Breast epithelium (tissue), 3 donors: ENCODE measurements at regions not wholly inside any gene's neighbourhood (a gene's known extent, or its start where the extent isn't known, plus 50 kb on each side); places are given as distances from the start of the nearest gene placed in this dataset.

Experiments used
- CTCF ChIP-seq, 3 donors: fragments of 450-650 bp; IDR thresholded peaks; one replicate each; pipeline ENCODE4 v1.5.1; 2016 to 2017; ENCODE audit warnings: antibody characterized with exemption in 3 of 3, mild to moderate bottlenecking in 3 of 3, moderate library complexity in 3 of 3
- POLR2A ChIP-seq: fragments of 450-650 bp; IDR thresholded peaks from one replicate; pipeline ENCODE4 v1.6.1; 2016; ENCODE audit warnings: antibody characterized with exemption, mild to moderate bottlenecking, moderate library complexity
- POLR2AphosphoS5 ChIP-seq, 3 donors: sonication (generic); formaldehyde crosslinking; IDR thresholded peaks; one replicate each; pipeline ENCODE4 v1.6.1; 2017; ENCODE audit warnings: antibody characterized with exemption in 3 of 3

GRCh38 chr5:106167766-106168165 is 1503.0 kb downstream of the EFNA5 start:
- TF ChIP-seq CTCF (IDR thresholded peaks at IDR 0.05) (no peak), POLR2AphosphoS5 (IDR thresholded peaks at IDR 0.05) (no peak), POLR2A (no peak)
